ENCODE measurements at regions not wholly inside any gene's neighbourhood (a gene's known extent, or its start where the extent isn't known, plus 50 kb on each side); places are given as distances from the start of the nearest gene placed in this dataset.

DNA sequence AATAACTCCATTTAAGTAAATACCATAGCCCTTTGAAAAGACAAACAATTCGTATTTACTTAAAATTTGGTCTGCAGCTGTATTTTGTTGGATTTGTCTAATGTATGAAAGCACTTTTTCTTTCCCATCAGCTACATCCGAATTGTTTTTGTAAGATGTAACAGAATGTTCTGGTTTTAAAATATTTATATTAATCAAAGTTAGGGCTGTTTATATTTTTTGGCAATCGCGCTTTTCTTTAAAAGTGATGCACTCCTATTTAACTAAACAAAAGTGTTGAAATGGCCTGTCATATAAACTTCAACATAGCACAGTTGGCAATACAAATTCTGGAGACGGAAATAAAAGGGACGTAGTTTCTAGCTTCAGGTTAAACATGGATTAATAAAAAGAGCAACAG is 216.3 kb upstream of the ADGRL2 start:
- in situ Hi-C loops (cut with MboI; ENCODE audit: low sequenced_read_pairs in 4 of 4): no loop called here
- intact Hi-C loops (cut with DNase I; ENCODE audit: low total_unique reads): no loop called here
- no peaks in the 10 kb centered on the region for H3K9me3 ChIP-seq
- H3K4me3 ChIP-seq: no peak overlapping the region
- no peak for TF ChIP-seq CTCF (IDR thresholded peaks at IDR 0.05 in 4 of 5, conservative IDR thresholded peaks at IDR 0.05 in 1 of 5)
- TF ChIP-seq POLR2A (IDR thresholded peaks at IDR 0.05): no peak
- H3K4me1 ChIP-seq: no peaks in the 10 kb centered on the region
- ATAC-seq (no peak), DNase-seq (no peak)
- H3K27ac ChIP-seq: no peak overlapping the region
- no peaks in the 10 kb centered on the region for H3K27me3 ChIP-seq
- no peaks in the 10 kb centered on the region for H3K36me3 ChIP-seq

DNA sequence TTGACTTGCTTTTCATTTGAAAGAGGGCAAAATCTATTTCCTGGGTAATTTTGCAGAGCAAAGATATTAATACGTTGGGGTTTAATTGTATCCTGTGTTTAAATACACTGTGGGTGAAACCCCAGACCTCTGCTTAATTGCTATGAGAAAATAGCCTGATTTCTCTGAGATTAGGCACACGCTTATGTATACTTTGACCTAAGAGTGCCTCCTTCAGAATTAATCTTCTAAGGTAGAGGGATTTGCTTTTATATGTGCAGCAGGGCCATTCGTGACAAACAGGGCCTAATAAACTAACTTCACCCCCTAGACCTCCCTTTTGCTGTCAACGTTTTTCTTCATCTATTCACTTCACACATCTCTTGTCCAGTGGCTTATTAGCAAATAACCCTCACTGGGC is 216.9 kb upstream of the ADGRL2 start:
- DNase-seq (no peak), ATAC-seq (no peak)
- Histone ChIP-seq H3K9me3 (no peaks in the 10 kb centered on the region), H3K4me1 (no peaks in the 10 kb centered on the region), H3K27ac (no peak overlapping the region), H3K4me3 (no peak overlapping the region), H3K27me3 (no peaks in the 10 kb centered on the region), H3K36me3 (no peaks in the 10 kb centered on the region)
- intact Hi-C loops (cut with DNase I; ENCODE audit: low total_unique reads) (no loop called here), in situ Hi-C loops (cut with MboI; ENCODE audit: low sequenced_read_pairs in 4 of 4) (no loop called here)
- no peak for TF ChIP-seq CTCF (IDR thresholded peaks at IDR 0.05 in 4 of 5, conservative IDR thresholded peaks at IDR 0.05 in 1 of 5)
- TF ChIP-seq POLR2A (IDR thresholded peaks at IDR 0.05): no peak

GRCh38 chr1:81582467-81582986 is 218.2 kb upstream of the ADGRL2 start:
- no peak for DNase-seq
- H3K36me3 ChIP-seq: no peaks in the 10 kb centered on the region
- no peaks in the 10 kb centered on the region for H3K4me1 ChIP-seq
- no peaks in the 10 kb centered on the region for H3K27me3 ChIP-seq
- no peak for TF ChIP-seq CTCF (IDR thresholded peaks at IDR 0.05 in 4 of 5, conservative IDR thresholded peaks at IDR 0.05 in 1 of 5)
- no peak for TF ChIP-seq POLR2A (IDR thresholded peaks at IDR 0.05)
- intact Hi-C loops (cut with DNase I; ENCODE audit: low total_unique reads) (no loop called here), in situ Hi-C loops (cut with MboI; ENCODE audit: low sequenced_read_pairs in 4 of 4) (no loop called here)
- no peak for ATAC-seq
- no peaks in the 10 kb centered on the region for H3K9me3 ChIP-seq
- no peak overlapping the region for H3K27ac ChIP-seq
- no peak overlapping the region for H3K4me3 ChIP-seq

GRCh38 chr1:81578867-81579266 is 221.9 kb upstream of the ADGRL2 start:
- peaks cover 0 to 5% of the 10 kb centered on the region in 2 donors for H3K4me1 ChIP-seq
- no peak for DNase-seq
- in situ Hi-C loops (cut with MboI; ENCODE audit: low sequenced_read_pairs in 4 of 4) (no loop called here), intact Hi-C loops (cut with DNase I; ENCODE audit: low total_unique reads) (no loop called here)
- no peaks in the 10 kb centered on the region for H3K27me3 ChIP-seq
- H3K36me3 ChIP-seq: no peaks in the 10 kb centered on the region
- H3K9me3 ChIP-seq: no peaks in the 10 kb centered on the region
- TF ChIP-seq CTCF (IDR thresholded peaks at IDR 0.05 in 4 of 5, conservative IDR thresholded peaks at IDR 0.05 in 1 of 5) (no peak), POLR2A (IDR thresholded peaks at IDR 0.05) (no peak)
- no peak for ATAC-seq
- H3K27ac ChIP-seq: no peak overlapping the region
- H3K4me3 ChIP-seq: no peak overlapping the region

DNA sequence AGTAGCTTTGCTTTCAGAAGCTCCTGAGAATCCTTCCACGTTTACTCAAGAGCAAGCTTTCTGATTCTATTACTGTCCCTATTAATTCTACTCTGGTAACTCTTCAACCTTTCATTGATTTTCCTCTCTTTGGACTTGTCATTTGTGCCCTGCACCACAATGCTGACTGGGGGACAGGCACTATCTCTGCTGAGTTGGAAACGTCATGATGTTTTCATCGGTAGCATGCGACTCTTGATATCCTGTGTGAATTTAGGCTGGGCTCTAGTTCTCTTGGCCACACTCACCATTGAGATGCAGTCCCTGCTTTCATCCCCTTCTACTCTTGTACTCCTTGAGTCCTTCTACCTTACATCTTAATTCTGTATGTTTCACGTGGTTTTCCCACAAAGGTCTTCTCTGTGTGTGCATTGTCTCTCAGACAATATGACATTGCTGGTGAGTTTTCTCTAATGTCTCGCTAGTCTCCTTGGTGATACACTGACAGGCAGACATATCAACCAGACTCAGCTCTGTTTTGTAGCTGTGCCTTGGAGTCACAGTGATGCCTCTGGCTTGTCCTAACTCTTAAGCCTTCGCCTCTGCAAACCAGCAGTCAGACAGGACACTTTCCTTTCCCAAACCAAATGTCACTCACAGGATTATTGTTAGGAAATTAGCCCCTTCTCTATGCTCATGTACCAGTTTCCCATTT is 223.6 kb upstream of the ADGRL2 start:
- Histone ChIP-seq H3K27ac (no peak overlapping the region), H3K27me3 (no peaks in the 10 kb centered on the region), H3K9me3 (no peaks in the 10 kb centered on the region), H3K4me1 (peaks cover 0 to 5% of the 10 kb centered on the region in 2 donors), H3K4me3 (no peak overlapping the region), H3K36me3 (no peaks in the 10 kb centered on the region)
- no peak for TF ChIP-seq POLR2A (IDR thresholded peaks at IDR 0.05)
- TF ChIP-seq CTCF (IDR thresholded peaks at IDR 0.05 in 4 of 5, conservative IDR thresholded peaks at IDR 0.05 in 1 of 5): no peak
- no peak for DNase-seq
- intact Hi-C loops (cut with DNase I; ENCODE audit: low total_unique reads) (no loop called here), in situ Hi-C loops (cut with MboI; ENCODE audit: low sequenced_read_pairs in 4 of 4) (no loop called here)
- no peak for ATAC-seq
